ENCODE measurements at regions not wholly inside any gene's neighbourhood (a gene's known extent, or its start where the extent isn't known, plus 50 kb on each side); places are given as distances from the start of the nearest gene placed in this dataset.

DNA sequence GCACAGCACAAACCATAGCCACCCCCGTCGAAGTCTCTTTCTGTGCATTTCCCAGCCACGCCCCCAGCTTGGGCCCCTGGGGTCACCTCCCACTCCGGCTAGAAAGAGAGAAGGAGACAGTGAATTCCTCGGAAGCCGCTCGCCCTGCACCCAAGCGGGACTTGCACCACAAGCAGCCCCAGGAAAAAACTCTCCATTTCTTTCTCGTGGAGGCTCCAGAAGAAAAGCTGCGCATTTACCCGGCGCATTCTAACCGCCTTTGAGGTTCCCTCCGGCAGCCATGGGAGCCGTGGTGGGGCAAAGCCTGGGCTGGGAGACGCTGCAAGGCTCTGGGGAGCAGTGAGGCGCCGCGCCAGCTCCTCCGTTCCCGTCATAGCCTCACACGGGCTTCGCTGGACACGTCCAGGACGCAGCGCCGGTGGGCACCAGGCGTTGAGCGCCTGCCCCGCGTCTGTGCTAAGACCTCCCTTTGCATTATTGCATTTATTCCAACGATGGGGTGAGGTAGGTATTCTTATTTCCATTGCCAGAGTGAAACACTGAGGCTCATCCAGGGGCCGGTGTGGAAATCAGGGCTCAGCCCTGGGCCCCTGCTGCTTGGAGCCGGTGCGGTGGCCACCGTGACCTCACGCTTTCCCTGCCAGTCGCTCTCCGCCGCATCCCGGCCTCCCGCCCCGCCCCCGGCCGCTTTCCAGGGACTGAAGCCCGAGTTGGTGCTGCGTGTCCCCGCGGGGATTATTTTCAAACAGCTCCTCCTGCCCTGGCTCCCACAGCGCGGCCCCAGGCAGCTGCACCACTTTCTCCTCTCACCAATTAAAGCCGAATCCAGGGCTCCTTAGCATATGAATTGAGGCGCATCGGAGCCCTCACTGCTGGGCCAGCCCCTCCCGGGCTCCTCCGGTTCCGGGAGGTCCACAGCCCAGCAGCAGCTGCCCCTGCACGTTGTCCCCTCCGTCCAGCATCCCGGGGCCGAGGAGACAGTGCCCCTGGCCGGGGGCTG lies 148.3 kb upstream of the AFDN start (continued):
- TF ChIP-seq ZNF282 (IDR thresholded peaks at IDR 0.05; ENCODE audit: partially characterized antibody) (no peak), RBAK (CRISPR knock-in tag; IDR thresholded peaks at IDR 0.05) (no peak), ZNF713 (CRISPR knock-in tag; IDR thresholded peaks at IDR 0.05) (no peak), KLF9 (CRISPR knock-in tag; IDR thresholded peaks at IDR 0.05; ENCODE audit: low read depth) (no peak), ZSCAN22 (CRISPR knock-in tag; IDR thresholded peaks at IDR 0.05) (no peak), ZNF160 (CRISPR knock-in tag; IDR thresholded peaks at IDR 0.05) (no peak), YY1 (IDR thresholded peaks at IDR 0.05; ENCODE audit: insufficient read depth, insufficient replicate concordance, low read depth, low read length) (no peak), ZBTB8A (CRISPR knock-in tag; IDR thresholded peaks at IDR 0.05; ENCODE audit: borderline replicate concordance, low read depth) (no peak), KLF16 (CRISPR knock-in tag; IDR thresholded peaks at IDR 0.05) (no peak), ZNF577 (CRISPR knock-in tag; IDR thresholded peaks at IDR 0.05; ENCODE audit: borderline replicate concordance, low read depth) (no peak), MAFF (IDR thresholded peaks at IDR 0.05; ENCODE audit: low read depth, low read length) (no peak), ZNF460 (CRISPR knock-in tag; IDR thresholded peaks at IDR 0.05; ENCODE audit: borderline replicate concordance) (no peak), GATAD1 (CRISPR knock-in tag; IDR thresholded peaks at IDR 0.05) (no peak), CBX5 (CRISPR knock-in tag; IDR thresholded peaks at IDR 0.05; ENCODE audit: borderline replicate concordance) (no peak), SP4 (CRISPR knock-in tag; IDR thresholded peaks at IDR 0.05) (no peak), ZNF33A (CRISPR knock-in tag; IDR thresholded peaks at IDR 0.05; ENCODE audit: borderline replicate concordance) (no peak)
- TF ChIP-seq, protein P1, sequence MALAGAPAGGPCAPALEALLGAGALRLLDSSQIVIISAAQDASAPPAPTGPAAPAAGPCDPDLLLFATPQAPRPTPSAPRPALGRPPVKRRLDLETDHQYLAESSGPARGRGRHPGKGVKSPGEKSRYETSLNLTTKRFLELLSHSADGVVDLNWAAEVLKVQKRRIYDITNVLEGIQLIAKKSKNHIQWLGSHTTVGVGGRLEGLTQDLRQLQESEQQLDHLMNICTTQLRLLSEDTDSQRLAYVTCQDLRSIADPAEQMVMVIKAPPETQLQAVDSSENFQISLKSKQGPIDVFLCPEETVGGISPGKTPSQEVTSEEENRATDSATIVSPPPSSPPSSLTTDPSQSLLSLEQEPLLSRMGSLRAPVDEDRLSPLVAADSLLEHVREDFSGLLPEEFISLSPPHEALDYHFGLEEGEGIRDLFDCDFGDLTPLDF (CRISPR knock-in tag; IDR thresholded peaks at IDR 0.05), result no peak
- TF ChIP-seq, protein P2, sequence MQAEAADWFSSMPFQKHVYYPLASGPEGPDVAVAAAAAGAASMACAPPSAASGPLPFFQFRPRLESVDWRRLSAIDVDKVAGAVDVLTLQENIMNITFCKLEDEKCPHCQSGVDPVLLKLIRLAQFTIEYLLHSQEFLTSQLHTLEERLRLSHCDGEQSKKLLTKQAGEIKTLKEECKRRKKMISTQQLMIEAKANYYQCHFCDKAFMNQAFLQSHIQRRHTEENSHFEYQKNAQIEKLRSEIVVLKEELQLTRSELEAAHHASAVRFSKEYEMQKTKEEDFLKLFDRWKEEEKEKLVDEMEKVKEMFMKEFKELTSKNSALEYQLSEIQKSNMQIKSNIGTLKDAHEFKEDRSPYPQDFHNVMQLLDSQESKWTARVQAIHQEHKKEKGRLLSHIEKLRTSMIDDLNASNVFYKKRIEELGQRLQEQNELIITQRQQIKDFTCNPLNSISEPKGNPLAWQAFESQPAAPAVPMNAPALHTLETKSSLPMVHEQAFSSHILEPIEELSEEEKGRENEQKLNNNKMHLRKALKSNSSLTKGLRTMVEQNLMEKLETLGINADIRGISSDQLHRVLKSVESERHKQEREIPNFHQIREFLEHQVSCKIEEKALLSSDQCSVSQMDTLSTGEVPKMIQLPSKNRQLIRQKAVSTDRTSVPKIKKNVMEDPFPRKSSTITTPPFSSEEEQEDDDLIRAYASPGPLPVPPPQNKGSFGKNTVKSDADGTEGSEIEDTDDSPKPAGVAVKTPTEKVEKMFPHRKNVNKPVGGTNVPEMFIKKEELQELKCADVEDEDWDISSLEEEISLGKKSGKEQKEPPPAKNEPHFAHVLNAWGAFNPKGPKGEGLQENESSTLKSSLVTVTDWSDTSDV (CRISPR knock-in tag; IDR thresholded peaks at IDR 0.05), result no peak
- TF ChIP-seq, protein P3, sequence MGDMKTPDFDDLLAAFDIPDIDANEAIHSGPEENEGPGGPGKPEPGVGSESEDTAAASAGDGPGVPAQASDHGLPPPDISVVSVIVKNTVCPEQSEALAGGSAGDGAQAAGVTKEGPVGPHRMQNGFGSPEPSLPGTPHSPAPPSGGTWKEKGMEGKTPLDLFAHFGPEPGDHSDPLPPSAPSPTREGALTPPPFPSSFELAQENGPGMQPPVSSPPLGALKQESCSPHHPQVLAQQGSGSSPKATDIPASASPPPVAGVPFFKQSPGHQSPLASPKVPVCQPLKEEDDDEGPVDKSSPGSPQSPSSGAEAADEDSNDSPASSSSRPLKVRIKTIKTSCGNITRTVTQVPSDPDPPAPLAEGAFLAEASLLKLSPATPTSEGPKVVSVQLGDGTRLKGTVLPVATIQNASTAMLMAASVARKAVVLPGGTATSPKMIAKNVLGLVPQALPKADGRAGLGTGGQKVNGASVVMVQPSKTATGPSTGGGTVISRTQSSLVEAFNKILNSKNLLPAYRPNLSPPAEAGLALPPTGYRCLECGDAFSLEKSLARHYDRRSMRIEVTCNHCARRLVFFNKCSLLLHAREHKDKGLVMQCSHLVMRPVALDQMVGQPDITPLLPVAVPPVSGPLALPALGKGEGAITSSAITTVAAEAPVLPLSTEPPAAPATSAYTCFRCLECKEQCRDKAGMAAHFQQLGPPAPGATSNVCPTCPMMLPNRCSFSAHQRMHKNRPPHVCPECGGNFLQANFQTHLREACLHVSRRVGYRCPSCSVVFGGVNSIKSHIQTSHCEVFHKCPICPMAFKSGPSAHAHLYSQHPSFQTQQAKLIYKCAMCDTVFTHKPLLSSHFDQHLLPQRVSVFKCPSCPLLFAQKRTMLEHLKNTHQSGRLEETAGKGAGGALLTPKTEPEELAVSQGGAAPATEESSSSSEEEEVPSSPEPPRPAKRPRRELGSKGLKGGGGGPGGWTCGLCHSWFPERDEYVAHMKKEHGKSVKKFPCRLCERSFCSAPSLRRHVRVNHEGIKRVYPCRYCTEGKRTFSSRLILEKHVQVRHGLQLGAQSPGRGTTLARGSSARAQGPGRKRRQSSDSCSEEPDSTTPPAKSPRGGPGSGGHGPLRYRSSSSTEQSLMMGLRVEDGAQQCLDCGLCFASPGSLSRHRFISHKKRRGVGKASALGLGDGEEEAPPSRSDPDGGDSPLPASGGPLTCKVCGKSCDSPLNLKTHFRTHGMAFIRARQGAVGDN (CRISPR knock-in tag; IDR thresholded peaks at IDR 0.05), result peak; percentile 83
- TF ChIP-seq, protein P4, sequence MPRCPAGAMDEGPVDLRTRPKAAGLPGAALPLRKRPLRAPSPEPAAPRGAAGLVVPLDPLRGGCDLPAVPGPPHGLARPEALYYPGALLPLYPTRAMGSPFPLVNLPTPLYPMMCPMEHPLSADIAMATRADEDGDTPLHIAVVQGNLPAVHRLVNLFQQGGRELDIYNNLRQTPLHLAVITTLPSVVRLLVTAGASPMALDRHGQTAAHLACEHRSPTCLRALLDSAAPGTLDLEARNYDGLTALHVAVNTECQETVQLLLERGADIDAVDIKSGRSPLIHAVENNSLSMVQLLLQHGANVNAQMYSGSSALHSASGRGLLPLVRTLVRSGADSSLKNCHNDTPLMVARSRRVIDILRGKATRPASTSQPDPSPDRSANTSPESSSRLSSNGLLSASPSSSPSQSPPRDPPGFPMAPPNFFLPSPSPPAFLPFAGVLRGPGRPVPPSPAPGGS (CRISPR knock-in tag; IDR thresholded peaks at IDR 0.05), result peak; percentile 63; the same call in 1 of the 2 replicates
